GM23338 (cell line): ENCODE measurements at regions not wholly inside any gene's neighbourhood (a gene's known extent, or its start where the extent isn't known, plus 50 kb on each side); places are given as distances from the start of the nearest gene placed in this dataset.

Source experiments
- ATAC-seq: fragments of 200-7000 bp; cut with Tn5 transposase; 3 replicates; pipeline ENCODE4 v1.9.1; 2020
- DNase-seq: peaks from one replicate; pipeline ENCODE4 v3.0.0-alpha.2; 2015; ENCODE audit warnings: low spot score
- H2AFZ ChIP-seq: fragments of 200-600 bp; sonication (generic); 2 replicates; pipeline ENCODE4 v1.8.0; 2016; ENCODE audit warnings: antibody characterized with exemption, mild to moderate bottlenecking, moderate library complexity
- H3F3A ChIP-seq: fragments of 200-600 bp; sonication (generic); replicated peaks from 2 replicates; pipeline ENCODE4 v1.8.0; 2017; ENCODE audit warnings: antibody characterized with exemption, mixed run types, low read depth
- H3K27ac ChIP-seq: fragments of 200-600 bp; sonication (generic); 2 replicates; pipeline ENCODE4 v1.6.1; 2016; ENCODE audit warnings: low read depth
- H3K27me3 ChIP-seq: fragments of 200-600 bp; sonication (generic); 2 replicates; pipeline ENCODE4 v1.8.0; 2016; ENCODE audit warnings: mild to moderate bottlenecking, mixed run types, moderate library complexity; ENCODE audit not compliant: insufficient read depth
- H3K36me3 ChIP-seq: fragments of 200-600 bp; sonication (generic); 2 replicates; pipeline ENCODE4 v1.8.0; 2016; ENCODE audit warnings: mild to moderate bottlenecking; ENCODE audit not compliant: insufficient read depth
- H3K4me1 ChIP-seq: fragments of 200-600 bp; sonication (generic); 2 replicates; pipeline ENCODE4 v1.8.0; 2016; ENCODE audit warnings: mild to moderate bottlenecking, moderate library complexity; ENCODE audit not compliant: insufficient read depth
- H3K4me2 ChIP-seq: fragments of 200-600 bp; sonication (generic); 2 replicates; pipeline ENCODE4 v1.7.1; 2017; ENCODE audit warnings: mixed run types
- H3K4me3 ChIP-seq: fragments of 200-600 bp; sonication (generic); 2 replicates; pipeline ENCODE4 v1.6.1; 2016; ENCODE audit warnings: mixed run types
- H3K79me2 ChIP-seq: fragments of 200-600 bp; sonication (generic); replicated peaks from 2 replicates; pipeline ENCODE4 v1.8.0; 2017; ENCODE audit warnings: mild to moderate bottlenecking; ENCODE audit not compliant: insufficient read depth
- H3K9me2 ChIP-seq: fragments of 200-600 bp; sonication (generic); 2 replicates; pipeline ENCODE4 v1.8.0; 2017; ENCODE audit not compliant: insufficient read depth
- H4K20me1 ChIP-seq: fragments of 200-600 bp; sonication (generic); replicated peaks from 2 replicates; pipeline ENCODE4 v1.8.0; 2017; ENCODE audit warnings: mild to moderate bottlenecking; ENCODE audit not compliant: insufficient read depth
- H3K27ac Mint-ChIP-seq: 2 replicates; pipeline ENCODE4 v1.8.0; 2020; ENCODE audit warnings: inconsistent platforms, mild to moderate bottlenecking, moderate library complexity, mixed read lengths
- H3K27me3 Mint-ChIP-seq: 3 replicates; pipeline ENCODE4 v1.8.0; 2022; ENCODE audit warnings: low read depth, mild to moderate bottlenecking, moderate library complexity, mixed read lengths, inconsistent platforms; ENCODE audit not compliant: insufficient read depth, poor library complexity
- H3K36me3 Mint-ChIP-seq: 3 replicates; pipeline ENCODE4 v1.8.0; 2021; ENCODE audit warnings: low read depth, mild to moderate bottlenecking, inconsistent platforms, moderate library complexity, mixed read lengths
- H3K4me1 Mint-ChIP-seq: 3 replicates; pipeline ENCODE4 v1.8.0; 2020; ENCODE audit warnings: mild to moderate bottlenecking, inconsistent platforms, mixed read lengths
- H3K4me3 Mint-ChIP-seq: 3 replicates; pipeline ENCODE4 v1.8.0; 2021; ENCODE audit warnings: moderate library complexity, mild to moderate bottlenecking, inconsistent platforms, mixed read lengths
- H3K9me3 Mint-ChIP-seq: 3 replicates; pipeline ENCODE4 v1.8.0; 2020; ENCODE audit warnings: moderate library complexity, mild to moderate bottlenecking, inconsistent platforms, mixed read lengths
- CREB1 ChIP-seq: fragments of 250-450 bp; sonication (Bioruptor Pico); IDR thresholded peaks from 2 replicates; pipeline ENCODE4 v1.5.0; 2020; ENCODE audit warnings: low read depth, mild to moderate bottlenecking, moderate library complexity
- EZH2 ChIP-seq: fragments of 200-600 bp; sonication (generic); IDR thresholded peaks from one replicate; pipeline ENCODE4 v1.8.0; 2017; ENCODE audit warnings: antibody characterized with exemption, mild to moderate bottlenecking, low read depth; ENCODE audit not compliant: unreplicated experiment
- EZH2phosphoT487 ChIP-seq: fragments of 200-600 bp; sonication (generic); IDR thresholded peaks from one replicate; pipeline ENCODE4 v1.8.1; 2018; ENCODE audit warnings: antibody characterized with exemption; ENCODE audit not compliant: unreplicated experiment
- NANOG ChIP-seq: IDR thresholded peaks from 2 replicates; pipeline ENCODE4 v1.6.1; 2016; ENCODE audit warnings: antibody characterized with exemption, borderline replicate concordance
- POLR2AphosphoS5 ChIP-seq: IDR thresholded peaks from 2 replicates; pipeline ENCODE4 v1.6.1; 2016; ENCODE audit warnings: antibody characterized with exemption, low read depth
- STAT1 ChIP-seq: IDR thresholded peaks from one replicate; pipeline ENCODE4 v1.6.1; 2016; ENCODE audit warnings: antibody characterized with exemption; ENCODE audit not compliant: unreplicated experiment
- ZNF114 ChIP-seq: fragments of 250-450 bp; sonication (Bioruptor Pico); IDR thresholded peaks from 2 replicates; pipeline ENCODE4 v1.5.0; 2020; ENCODE audit warnings: mild to moderate bottlenecking, moderate library complexity
- ZNF331 ChIP-seq: fragments of 250-450 bp; sonication (Bioruptor Pico); IDR thresholded peaks from 2 replicates; pipeline ENCODE4 v1.5.0; 2020; ENCODE audit warnings: low read depth, mild to moderate bottlenecking, moderate library complexity
- ZNF462 ChIP-seq: fragments of 250-450 bp; sonication (Bioruptor Pico); IDR thresholded peaks from 2 replicates; pipeline ENCODE4 v1.5.0; 2020; ENCODE audit warnings: mild to moderate bottlenecking, moderate library complexity
- TF ChIP-seq, protein P1 (sequence below), 2 experiments: fragments of 200-600 bp in 1 of 2; sonication (generic) in 1 of 2; conservative IDR thresholded peaks; 2 replicates each; pipeline versions ENCODE4 v1.5.1 to v1.6.1; 2016 to 2017; ENCODE audit warnings: antibody characterized with exemption in 2 of 2, low read depth in 2 of 2, mild to moderate bottlenecking in 2 of 2, moderate library complexity in 1 of 2
- TF ChIP-seq, protein P2 (sequence below): IDR thresholded peaks from 2 replicates; pipeline ENCODE4 v1.6.1; 2016; ENCODE audit warnings: antibody characterized with exemption

GRCh38 chr12:46698003-46698402 lies 127.8 kb downstream of the SLC38A4 start (continued):
- TF ChIP-seq NANOG: no peak
- TF ChIP-seq, protein P1, sequence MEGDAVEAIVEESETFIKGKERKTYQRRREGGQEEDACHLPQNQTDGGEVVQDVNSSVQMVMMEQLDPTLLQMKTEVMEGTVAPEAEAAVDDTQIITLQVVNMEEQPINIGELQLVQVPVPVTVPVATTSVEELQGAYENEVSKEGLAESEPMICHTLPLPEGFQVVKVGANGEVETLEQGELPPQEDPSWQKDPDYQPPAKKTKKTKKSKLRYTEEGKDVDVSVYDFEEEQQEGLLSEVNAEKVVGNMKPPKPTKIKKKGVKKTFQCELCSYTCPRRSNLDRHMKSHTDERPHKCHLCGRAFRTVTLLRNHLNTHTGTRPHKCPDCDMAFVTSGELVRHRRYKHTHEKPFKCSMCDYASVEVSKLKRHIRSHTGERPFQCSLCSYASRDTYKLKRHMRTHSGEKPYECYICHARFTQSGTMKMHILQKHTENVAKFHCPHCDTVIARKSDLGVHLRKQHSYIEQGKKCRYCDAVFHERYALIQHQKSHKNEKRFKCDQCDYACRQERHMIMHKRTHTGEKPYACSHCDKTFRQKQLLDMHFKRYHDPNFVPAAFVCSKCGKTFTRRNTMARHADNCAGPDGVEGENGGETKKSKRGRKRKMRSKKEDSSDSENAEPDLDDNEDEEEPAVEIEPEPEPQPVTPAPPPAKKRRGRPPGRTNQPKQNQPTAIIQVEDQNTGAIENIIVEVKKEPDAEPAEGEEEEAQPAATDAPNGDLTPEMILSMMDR (conservative IDR thresholded peaks at IDR 0.05; ENCODE audit: low read depth in 2 of 2): no peak
- TF ChIP-seq CREB1 (CRISPR knock-in tag): no peak
- TF ChIP-seq, protein P2, sequence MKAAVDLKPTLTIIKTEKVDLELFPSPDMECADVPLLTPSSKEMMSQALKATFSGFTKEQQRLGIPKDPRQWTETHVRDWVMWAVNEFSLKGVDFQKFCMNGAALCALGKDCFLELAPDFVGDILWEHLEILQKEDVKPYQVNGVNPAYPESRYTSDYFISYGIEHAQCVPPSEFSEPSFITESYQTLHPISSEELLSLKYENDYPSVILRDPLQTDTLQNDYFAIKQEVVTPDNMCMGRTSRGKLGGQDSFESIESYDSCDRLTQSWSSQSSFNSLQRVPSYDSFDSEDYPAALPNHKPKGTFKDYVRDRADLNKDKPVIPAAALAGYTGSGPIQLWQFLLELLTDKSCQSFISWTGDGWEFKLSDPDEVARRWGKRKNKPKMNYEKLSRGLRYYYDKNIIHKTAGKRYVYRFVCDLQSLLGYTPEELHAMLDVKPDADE: no peak
- TF ChIP-seq EZH2: no peak
- no peak for TF ChIP-seq ZNF331 (CRISPR knock-in tag)

DNA sequence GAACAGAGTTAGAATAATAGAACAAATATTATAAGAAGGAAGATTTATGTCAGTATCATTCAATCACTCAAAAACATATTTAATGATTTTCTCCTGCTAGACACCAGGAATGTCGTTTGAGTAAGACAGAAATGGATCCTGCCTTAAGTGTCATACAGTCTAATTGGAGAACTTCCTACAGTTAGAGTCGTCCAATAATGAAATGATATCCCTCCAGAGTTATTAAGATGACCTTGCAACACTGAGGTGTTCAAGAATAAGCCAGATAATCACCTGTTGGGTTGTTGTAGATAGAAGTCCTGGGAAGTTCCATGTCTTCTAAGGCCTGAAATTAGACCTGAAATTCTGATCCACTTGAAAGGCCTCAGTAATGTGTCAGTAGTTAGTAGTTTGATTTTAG lies 132.3 kb downstream of the SLC38A4 start:
- no peaks in the 10 kb centered on the region for H3K4me1 Mint-ChIP-seq
- peaks cover 2% of the 10 kb centered on the region for H3K27me3 Mint-ChIP-seq
- H3K27ac Mint-ChIP-seq: no peak overlapping the region
- no peaks in the 10 kb centered on the region for H3K79me2 ChIP-seq
- H3K4me1 ChIP-seq: no peaks in the 10 kb centered on the region
- H3K4me3 Mint-ChIP-seq: no peak overlapping the region
- no peaks in the 10 kb centered on the region for H3K27me3 ChIP-seq
- no peaks in the 10 kb centered on the region for H4K20me1 ChIP-seq
- no peak overlapping the region for H3K4me2 ChIP-seq
- H2AFZ ChIP-seq: no peak overlapping the region
- DNase-seq: no peak
- H3K27ac ChIP-seq: no peak overlapping the region
- no peak overlapping the region for H3K4me3 ChIP-seq
- no peaks in the 10 kb centered on the region for H3K36me3 ChIP-seq
- no peaks in the 10 kb centered on the region for H3K9me3 Mint-ChIP-seq
- ATAC-seq: no peak
- 0 out of 2 replicates have a peak, but pooled peaks cover 7% of the 10 kb centered on the region for H3K9me2 ChIP-seq
- H3F3A ChIP-seq: no peaks in the 10 kb centered on the region
- H3K36me3 Mint-ChIP-seq: no peaks in the 10 kb centered on the region; the same call in 2 of the 3 replicates
- TF ChIP-seq CREB1 (CRISPR knock-in tag): no peak
- TF ChIP-seq EZH2: no peak
- no peak for TF ChIP-seq ZNF462 (CRISPR knock-in tag)
- no peak for TF ChIP-seq EZH2phosphoT487
- no peak for TF ChIP-seq ZNF114 (CRISPR knock-in tag)
- TF ChIP-seq, protein P2: no peak
- no peak for TF ChIP-seq STAT1
- TF ChIP-seq, protein P1 (conservative IDR thresholded peaks at IDR 0.05; ENCODE audit: low read depth in 2 of 2): no peak
- no peak for TF ChIP-seq NANOG
- TF ChIP-seq POLR2AphosphoS5: no peak
